ENCODE measurements at regions not wholly inside any gene's neighbourhood (a gene's known extent, or its start where the extent isn't known, plus 50 kb on each side); places are given as distances from the start of the nearest gene placed in this dataset.

DNA sequence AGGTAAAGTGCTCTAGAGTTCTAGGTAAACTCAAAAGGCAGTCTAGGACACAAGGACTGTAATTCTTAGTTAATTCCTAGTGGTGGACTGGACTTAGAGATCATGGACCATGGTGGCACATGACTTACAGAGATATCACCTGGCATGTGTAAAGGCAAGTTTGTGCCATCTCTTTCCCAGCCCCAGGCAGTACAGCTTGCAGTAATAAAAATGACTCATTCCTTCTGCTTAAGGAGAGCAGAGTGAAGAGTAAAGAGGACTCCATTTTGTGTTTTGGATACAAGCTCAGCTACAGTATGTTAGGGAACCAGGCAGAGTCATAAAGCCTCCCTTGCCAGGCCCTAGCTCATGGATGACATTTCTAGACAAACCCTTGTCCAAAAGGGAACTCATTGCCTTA is 629.9 kb downstream of the JRKL start:
- DNase-seq: no peak
- Histone ChIP-seq H3K23ac (ENCODE audit: low read depth, low read length) (no peak overlapping the region), H3K4me1 (ENCODE audit: control insufficient read depth, insufficient read depth, low read length) (no peaks in the 10 kb centered on the region), H3K4me2 (ENCODE audit: low read depth, low read length) (no peak overlapping the region), H2AFZ (replicated peaks; ENCODE audit: low read length, poor library complexity) (no peak overlapping the region), H4K5ac (ENCODE audit: low read depth, low read length) (no peak overlapping the region), H3K9ac (ENCODE audit: low read depth, low read length) (no peak overlapping the region), H3K36me3 (ENCODE audit: control insufficient read depth, insufficient read depth, low read length) (no peaks in the 10 kb centered on the region), H3K4me3 (ENCODE audit: insufficient read depth, low read depth, low read length) (no peak overlapping the region), H2BK120ac (ENCODE audit: low read depth, low read length) (no peak overlapping the region), H3K27ac (ENCODE audit: insufficient read depth, low read length) (no peak overlapping the region), H2BK20ac (ENCODE audit: low read depth, low read length) (no peak overlapping the region), H2AK5ac (ENCODE audit: low read depth, low read length) (no peak overlapping the region), H2AK9ac (replicated peaks; ENCODE audit: low read depth, low read length, poor library complexity) (no peak overlapping the region), H3K9me1 (ENCODE audit: insufficient read depth, low read length) (no peaks in the 10 kb centered on the region), H4K20me1 (ENCODE audit: insufficient read depth, low read length) (no peaks in the 10 kb centered on the region), H3K27me3 (ENCODE audit: control insufficient read depth, insufficient read depth, low read length) (no peaks in the 10 kb centered on the region), H4K91ac (ENCODE audit: insufficient read depth, low read depth, low read length) (no peak overlapping the region), H3K79me1 (ENCODE audit: low read depth in 1 of 2, low read length in 2 of 2) (no peaks in the 10 kb centered on the region), H3K18ac (ENCODE audit: low read depth, low read length) (no peak overlapping the region), H3K14ac (replicated peaks; ENCODE audit: low read depth, low read length) (no peak overlapping the region), H3K4ac (ENCODE audit: low read depth, low read length) (no peak overlapping the region), H2BK15ac (ENCODE audit: low read depth, low read length) (no peak overlapping the region), H4K8ac (ENCODE audit: low read depth in 2 of 2, low read length in 2 of 2) (no peak overlapping the region), H3K56ac (ENCODE audit: extremely low read depth, insufficient read depth, low read length) (no peak overlapping the region), H2BK5ac (ENCODE audit: low read depth, low read length, poor library complexity, severe bottlenecking) (no peak overlapping the region), H3K9me3 (ENCODE audit: control insufficient read depth, insufficient read depth, low read length) (peaks cover 12% of the 10 kb centered on the region)
- dilution Hi-C loops (cut with HindIII; ENCODE audit: low sequenced_read_pairs, unreplicated experiment) (no loop called here), in situ Hi-C loops (cut with MboI; ENCODE audit: low sequenced_read_pairs) (no loop called here), intact Hi-C loops (cut with micrococcal nuclease) (no loop called here)
- no peak for ATAC-seq (ENCODE audit: low read depth)
- no TSS peak for BruUV-seq (replicated peaks)
- ChIA-PET CTCF (no interaction called here), POLR2A (ENCODE audit: unreplicated experiment) (no interaction called here)
- TF ChIP-seq MAFK (IDR thresholded peaks at IDR 0.05; ENCODE audit: low read depth, low read length) (no peak), NFE2L2 (IDR thresholded peaks at IDR 0.05; ENCODE audit: low read depth, low read length) (no peak), RFX5 (IDR thresholded peaks at IDR 0.05; ENCODE audit: low read depth, low read length) (no peak), RAD21 (IDR thresholded peaks at IDR 0.05; ENCODE audit: low read length) (no peak), MAZ (IDR thresholded peaks at IDR 0.05; ENCODE audit: borderline replicate concordance, low read depth, low read length) (no peak), CHD1 (IDR thresholded peaks at IDR 0.05; ENCODE audit: low read depth, low read length) (no peak), POLR2A (IDR thresholded peaks at IDR 0.05; ENCODE audit: low read depth, low read length) (no peak)
- TF ChIP-seq, protein P1, sequence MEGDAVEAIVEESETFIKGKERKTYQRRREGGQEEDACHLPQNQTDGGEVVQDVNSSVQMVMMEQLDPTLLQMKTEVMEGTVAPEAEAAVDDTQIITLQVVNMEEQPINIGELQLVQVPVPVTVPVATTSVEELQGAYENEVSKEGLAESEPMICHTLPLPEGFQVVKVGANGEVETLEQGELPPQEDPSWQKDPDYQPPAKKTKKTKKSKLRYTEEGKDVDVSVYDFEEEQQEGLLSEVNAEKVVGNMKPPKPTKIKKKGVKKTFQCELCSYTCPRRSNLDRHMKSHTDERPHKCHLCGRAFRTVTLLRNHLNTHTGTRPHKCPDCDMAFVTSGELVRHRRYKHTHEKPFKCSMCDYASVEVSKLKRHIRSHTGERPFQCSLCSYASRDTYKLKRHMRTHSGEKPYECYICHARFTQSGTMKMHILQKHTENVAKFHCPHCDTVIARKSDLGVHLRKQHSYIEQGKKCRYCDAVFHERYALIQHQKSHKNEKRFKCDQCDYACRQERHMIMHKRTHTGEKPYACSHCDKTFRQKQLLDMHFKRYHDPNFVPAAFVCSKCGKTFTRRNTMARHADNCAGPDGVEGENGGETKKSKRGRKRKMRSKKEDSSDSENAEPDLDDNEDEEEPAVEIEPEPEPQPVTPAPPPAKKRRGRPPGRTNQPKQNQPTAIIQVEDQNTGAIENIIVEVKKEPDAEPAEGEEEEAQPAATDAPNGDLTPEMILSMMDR (conservative IDR thresholded peaks at IDR 0.05; ENCODE audit: low read depth, low read length): no peak
- TF ChIP-seq, protein P2, sequence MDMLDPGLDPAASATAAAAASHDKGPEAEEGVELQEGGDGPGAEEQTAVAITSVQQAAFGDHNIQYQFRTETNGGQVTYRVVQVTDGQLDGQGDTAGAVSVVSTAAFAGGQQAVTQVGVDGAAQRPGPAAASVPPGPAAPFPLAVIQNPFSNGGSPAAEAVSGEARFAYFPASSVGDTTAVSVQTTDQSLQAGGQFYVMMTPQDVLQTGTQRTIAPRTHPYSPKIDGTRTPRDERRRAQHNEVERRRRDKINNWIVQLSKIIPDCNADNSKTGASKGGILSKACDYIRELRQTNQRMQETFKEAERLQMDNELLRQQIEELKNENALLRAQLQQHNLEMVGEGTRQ (IDR thresholded peaks at IDR 0.05; ENCODE audit: low read depth, low read length): no peak
- TF ChIP-seq, protein P3, sequence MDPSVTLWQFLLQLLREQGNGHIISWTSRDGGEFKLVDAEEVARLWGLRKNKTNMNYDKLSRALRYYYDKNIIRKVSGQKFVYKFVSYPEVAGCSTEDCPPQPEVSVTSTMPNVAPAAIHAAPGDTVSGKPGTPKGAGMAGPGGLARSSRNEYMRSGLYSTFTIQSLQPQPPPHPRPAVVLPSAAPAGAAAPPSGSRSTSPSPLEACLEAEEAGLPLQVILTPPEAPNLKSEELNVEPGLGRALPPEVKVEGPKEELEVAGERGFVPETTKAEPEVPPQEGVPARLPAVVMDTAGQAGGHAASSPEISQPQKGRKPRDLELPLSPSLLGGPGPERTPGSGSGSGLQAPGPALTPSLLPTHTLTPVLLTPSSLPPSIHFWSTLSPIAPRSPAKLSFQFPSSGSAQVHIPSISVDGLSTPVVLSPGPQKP (IDR thresholded peaks at IDR 0.05; ENCODE audit: borderline replicate concordance, low read depth, low read length): no peak

Measured in IMR-90 (cell line).